ENCODE measurements at regions not wholly inside any gene's neighbourhood (a gene's known extent, or its start where the extent isn't known, plus 50 kb on each side); places are given as distances from the start of the nearest gene placed in this dataset.

DNA sequence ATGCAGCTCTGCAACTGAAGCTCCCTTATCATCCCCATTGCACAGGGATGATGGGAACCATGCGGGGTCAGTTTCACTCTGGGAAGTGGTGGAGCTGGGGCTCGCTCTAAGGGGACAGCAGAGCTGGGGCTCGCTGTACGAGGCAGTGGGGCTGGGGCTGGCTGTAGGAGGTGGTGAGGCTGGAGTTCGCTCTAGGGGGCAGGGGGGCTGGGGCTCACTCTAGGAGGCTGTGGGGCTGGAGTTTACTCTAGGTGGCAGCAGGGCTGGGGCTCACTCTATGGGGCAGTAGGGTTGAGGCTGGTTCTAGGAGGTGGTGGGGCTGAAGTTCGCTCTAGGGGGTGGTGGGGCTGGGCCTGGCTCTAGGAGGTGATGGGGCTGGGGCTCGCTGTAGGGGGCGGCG is 99.1 kb downstream of the UQCRFS1 start:
- TF ChIP-seq TP53 (CRISPR knock-in tag; IDR thresholded peaks at IDR 0.05) (no peak), ZNF263 (CRISPR knock-in tag; IDR thresholded peaks at IDR 0.05; ENCODE audit: low read depth) (no peak)
- TF ChIP-seq, protein P1, sequence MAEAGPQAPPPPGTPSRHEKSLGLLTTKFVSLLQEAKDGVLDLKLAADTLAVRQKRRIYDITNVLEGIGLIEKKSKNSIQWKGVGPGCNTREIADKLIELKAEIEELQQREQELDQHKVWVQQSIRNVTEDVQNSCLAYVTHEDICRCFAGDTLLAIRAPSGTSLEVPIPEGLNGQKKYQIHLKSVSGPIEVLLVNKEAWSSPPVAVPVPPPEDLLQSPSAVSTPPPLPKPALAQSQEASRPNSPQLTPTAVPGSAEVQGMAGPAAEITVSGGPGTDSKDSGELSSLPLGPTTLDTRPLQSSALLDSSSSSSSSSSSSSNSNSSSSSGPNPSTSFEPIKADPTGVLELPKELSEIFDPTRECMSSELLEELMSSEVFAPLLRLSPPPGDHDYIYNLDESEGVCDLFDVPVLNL (CRISPR knock-in tag; IDR thresholded peaks at IDR 0.05; ENCODE audit: borderline replicate concordance, low read depth): no peak
- TF ChIP-seq, protein P2, sequence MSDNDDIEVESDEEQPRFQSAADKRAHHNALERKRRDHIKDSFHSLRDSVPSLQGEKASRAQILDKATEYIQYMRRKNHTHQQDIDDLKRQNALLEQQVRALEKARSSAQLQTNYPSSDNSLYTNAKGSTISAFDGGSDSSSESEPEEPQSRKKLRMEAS (CRISPR knock-in tag; IDR thresholded peaks at IDR 0.05): no peak

Measured in WTC11 (cell line).